ENCODE measurements at regions not wholly inside any gene's neighbourhood (a gene's known extent, or its start where the extent isn't known, plus 50 kb on each side); places are given as distances from the start of the nearest gene placed in this dataset.

- TF ChIP-seq CTCF (IDR thresholded peaks at IDR 0.05; ENCODE audit: insufficient read depth, low read depth, low read length, missing control alignments), result no peak
- DNase-seq (ENCODE audit: low read depth), result no peak
Measured at GRCh38 chr4:62204136-62204535, 1004.0 kb downstream of the ADGRL3 start.

GRCh38 chr4:62199291-62199810 is 999.2 kb downstream of the ADGRL3 start:
- H3K4me3 ChIP-seq (ENCODE audit: low read depth, low read length), result no peak overlapping the region
- TF ChIP-seq CTCF (IDR thresholded peaks at IDR 0.05; ENCODE audit: insufficient read depth, low read depth, low read length, missing control alignments), result no peak
- no peak for DNase-seq (ENCODE audit: low read depth)

More at GRCh38 chr4:62204136-62204535, 1004.0 kb downstream of the ADGRL3 start:
- H3K4me3 ChIP-seq (ENCODE audit: low read depth, low read length), result no peak overlapping the region

- no peak for DNase-seq (ENCODE audit: low read depth)
- TF ChIP-seq CTCF (IDR thresholded peaks at IDR 0.05; ENCODE audit: insufficient read depth, low read depth, low read length, missing control alignments), result no peak
- no peak overlapping the region for H3K4me3 ChIP-seq (ENCODE audit: low read depth, low read length)
Measured at GRCh38 chr4:62196338-62196737, 996.2 kb downstream of the ADGRL3 start.

GRCh38 chr4:62194342-62194741 is 994.2 kb downstream of the ADGRL3 start:
- TF ChIP-seq CTCF (IDR thresholded peaks at IDR 0.05; ENCODE audit: insufficient read depth, low read depth, low read length, missing control alignments), result no peak
- no peak for DNase-seq (ENCODE audit: low read depth)
- H3K4me3 ChIP-seq (ENCODE audit: low read depth, low read length), result no peak overlapping the region

- H3K4me3 ChIP-seq (ENCODE audit: low read depth, low read length), result no peak overlapping the region
- no peak for DNase-seq (ENCODE audit: low read depth)
- no peak for TF ChIP-seq CTCF (IDR thresholded peaks at IDR 0.05; ENCODE audit: insufficient read depth, low read depth, low read length, missing control alignments)
Measured at GRCh38 chr4:62193761-62194160, 993.6 kb downstream of the ADGRL3 start.

GRCh38 chr4:62191451-62192240 is 991.5 kb downstream of the ADGRL3 start:
- no peak for DNase-seq (ENCODE audit: low read depth)
- no peak for TF ChIP-seq CTCF (IDR thresholded peaks at IDR 0.05; ENCODE audit: insufficient read depth, low read depth, low read length, missing control alignments)
- H3K4me3 ChIP-seq (ENCODE audit: low read depth, low read length), result no peak overlapping the region
